Stimulated activated CD4-positive, alpha-beta T cell treated with anti-CD3 and anti-CD28 coated beads, TNF-alpha, amount 100 ng/mL, for 24 hours (primary cell): ENCODE measurements at regions not wholly inside any gene's neighbourhood (a gene's known extent, or its start where the extent isn't known, plus 50 kb on each side); places are given as distances from the start of the nearest gene placed in this dataset.
"Not testable (repeated sequence)": the region's sequence is repeated elsewhere in the genome, so short reads cannot be mapped to it uniquely, and the experiment has no call there.

Experiments used
- DNase-seq, 3 experiments: peaks; one replicate each; pipeline ENCODE4 v3.0.0-alpha.2; 2020; ENCODE audit warnings: low read depth in 3 of 3

DNA sequence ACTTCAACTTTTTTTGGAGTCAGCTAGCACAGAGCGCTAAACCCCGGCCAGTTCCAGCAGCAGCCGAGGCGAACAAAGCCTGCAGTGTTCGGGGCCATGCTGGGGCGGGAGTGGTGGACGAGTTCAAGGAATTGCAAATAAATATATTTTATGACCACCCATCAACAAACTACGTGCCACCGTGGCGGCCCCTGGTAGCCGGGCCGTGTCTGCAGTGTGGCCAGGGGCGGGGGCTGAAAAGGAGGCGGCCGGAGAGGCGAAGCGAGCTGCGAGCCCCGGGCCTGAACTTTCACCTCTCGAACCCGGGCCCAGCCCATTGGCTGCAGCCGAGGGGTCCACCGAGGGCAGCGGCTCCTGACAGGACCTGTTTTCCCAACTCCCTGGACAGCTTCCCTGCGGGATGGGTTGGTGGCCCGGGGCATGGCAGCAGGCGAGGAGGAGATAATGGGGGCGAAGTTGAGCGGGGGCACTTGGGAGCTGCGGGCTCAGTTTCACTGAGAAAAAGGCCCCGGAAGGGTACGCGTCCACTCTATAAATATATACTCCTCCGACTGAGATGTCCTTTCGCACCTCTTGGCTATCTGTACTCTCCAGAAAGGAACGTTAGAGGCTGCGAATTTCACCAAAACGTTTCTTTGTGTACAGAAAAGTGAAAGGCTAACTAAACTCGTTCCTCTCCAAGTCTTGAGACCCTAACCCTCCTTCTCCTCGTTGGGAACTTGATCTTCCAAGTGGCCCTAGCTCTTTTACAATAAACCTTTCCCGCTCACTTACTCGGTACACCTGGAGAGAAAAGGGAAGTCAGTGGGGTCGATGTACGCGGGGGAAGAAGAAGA lies 164.6 kb upstream of the PPP1R3A start:
- DNase-seq, result no peak

DNA sequence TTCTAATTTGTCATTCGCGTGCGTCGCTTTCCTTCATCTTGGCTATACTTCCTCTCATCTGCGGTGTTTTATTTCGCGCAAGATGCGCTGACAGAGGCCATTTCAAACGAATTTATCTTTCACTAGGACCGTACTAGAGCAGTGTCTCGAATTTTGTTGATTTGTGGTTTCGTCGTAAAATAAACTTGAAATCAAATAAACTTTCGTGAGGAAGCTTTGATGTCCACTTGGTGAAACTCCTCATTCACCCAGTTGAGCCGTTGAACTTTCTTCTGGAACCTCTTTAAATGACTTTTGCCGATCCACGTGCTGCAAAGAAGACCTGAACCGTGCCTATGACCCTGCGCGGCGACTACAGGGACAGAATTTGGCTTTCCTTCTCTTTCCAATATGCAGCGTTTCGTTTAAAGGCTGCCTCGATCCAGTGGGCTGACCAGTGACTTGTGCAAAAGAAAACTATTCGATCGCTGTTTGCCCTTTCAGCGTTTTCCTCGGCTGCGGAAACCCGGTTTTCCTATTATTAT lies 163.9 kb upstream of the PPP1R3A start:
- DNase-seq, result no peak

DNA sequence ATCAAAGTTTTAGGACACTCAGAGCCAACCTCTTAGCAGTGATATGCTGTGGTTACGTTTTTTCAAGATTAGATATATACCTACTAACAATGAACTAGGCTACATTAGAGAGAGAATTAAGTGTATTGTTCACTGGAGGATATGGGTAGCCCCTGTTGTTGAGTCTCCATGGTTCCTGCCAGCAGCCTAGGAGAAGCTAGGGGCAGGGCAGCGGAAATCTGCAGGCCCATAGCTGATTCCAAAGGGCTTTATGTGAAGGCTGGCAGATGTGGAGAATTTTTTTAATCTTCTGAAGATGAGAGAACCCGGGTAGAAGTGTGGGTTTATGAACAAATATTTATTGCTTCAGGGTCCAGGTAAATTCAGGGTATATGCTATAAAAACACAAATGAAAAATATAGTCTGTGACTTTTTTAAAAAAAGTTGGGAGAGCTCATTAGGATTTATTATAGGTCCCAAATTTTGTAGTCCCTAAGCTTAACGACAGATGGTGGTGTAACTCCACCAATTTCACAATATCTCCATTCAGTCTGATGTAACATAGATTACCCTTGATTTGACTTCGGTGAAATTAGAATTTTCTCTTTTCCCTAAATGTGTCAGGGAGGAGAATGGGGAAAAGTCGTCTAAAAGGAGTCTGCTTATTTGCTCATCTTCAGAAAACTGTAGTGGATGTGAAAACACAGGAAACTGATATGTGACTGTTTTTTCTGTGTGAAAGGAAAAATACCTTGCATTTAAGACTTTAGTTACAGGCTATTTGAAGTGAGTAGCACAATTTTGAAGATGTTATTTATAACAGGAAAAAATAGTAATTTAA lies 163.0 kb upstream of the PPP1R3A start:
- no peak for DNase-seq

DNA sequence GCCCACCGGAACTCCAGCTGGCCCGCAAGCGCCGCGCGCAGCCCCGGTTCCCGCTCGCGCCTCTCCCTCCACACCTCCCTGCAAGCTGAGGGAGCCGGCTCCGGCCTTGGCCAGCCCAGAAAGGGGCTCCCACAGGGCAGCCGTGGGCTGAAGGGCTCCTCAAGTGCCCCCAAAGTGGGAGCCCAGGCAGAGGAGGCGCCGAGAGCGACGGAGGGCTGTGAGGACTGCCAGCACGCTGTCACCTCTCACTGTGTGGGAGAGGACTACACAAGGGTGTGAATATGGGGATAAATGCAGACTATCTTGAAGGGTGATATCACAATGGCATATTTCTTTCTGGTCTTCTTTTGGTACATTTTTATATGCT lies 158.3 kb upstream of the PPP1R3A start:
- not testable (repeated sequence) for DNase-seq

DNA sequence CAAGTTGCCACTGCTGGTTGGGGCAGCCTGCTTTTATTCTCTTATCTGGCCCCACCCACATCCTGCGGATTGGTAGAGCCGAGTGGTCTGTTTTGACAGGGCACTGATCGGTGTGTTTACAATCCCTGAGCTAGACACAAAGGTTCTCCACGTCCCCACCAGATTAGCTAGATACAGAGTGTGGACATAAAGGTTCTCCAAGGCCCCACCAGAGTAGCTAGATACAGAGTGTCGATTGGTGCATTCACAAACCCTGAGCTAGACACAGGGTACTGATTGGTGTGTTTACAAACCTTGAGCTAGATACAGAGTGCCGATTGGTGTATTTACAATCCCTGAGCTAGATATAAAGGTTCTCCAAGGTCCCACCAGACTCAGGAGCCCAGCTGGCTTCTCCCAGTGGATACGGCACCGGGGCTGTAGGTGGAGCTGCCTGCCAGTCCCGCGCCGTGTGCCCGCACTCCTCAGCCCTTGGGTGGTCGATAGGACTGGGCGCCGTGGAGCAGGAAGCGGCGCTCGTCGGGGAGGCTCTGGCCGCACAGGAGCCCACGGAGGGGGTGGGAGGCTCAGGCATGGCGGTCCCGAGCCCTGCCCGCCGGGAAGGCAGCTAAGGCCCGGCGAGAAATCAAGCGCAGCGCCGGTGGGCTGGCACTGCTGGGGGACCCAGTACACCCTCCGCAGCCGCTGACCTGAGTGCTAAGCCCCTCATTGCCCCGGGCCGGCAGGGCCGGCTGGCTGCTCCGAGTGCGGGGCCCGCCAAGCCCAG lies 157.8 kb upstream of the PPP1R3A start:
- DNase-seq, result not testable (repeated sequence)

DNA sequence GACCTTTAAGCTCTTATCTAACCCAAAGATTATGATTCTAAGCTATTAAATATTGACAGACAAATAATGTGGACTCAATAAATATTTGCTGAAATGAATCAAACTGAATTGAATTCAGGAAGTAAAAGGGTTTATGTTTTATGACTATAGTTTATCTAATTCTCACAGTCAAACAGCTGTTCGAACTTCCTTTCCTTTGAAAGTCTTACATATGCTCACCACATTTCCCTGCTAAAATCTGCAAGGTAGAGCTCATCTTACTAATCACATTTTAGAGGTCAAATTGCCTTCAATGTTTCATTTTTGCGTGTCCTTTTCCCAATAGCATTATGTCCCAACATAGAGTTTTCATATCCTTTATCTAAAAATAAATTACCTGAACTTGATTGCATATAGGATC lies 154.9 kb upstream of the PPP1R3A start:
- DNase-seq, result no peak

DNA sequence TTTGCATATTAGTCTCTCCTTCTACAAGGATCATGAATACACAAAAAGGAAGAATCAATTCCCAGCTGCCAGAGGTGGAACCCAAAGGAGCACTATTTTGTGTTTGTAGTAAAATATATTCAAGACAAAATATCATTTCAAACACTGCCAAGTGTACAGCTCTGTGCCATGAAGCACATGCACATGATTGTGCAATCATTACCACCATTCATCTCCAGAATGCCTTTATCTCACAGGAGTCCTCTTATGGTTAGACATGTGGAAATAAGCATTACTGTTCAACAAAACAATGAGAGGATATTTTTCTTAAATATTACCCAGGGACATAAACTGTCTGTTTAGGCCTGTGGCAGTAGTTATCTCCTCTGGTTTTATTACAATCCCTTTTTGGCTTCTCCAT lies 151.4 kb upstream of the PPP1R3A start:
- DNase-seq, result no peak

DNA sequence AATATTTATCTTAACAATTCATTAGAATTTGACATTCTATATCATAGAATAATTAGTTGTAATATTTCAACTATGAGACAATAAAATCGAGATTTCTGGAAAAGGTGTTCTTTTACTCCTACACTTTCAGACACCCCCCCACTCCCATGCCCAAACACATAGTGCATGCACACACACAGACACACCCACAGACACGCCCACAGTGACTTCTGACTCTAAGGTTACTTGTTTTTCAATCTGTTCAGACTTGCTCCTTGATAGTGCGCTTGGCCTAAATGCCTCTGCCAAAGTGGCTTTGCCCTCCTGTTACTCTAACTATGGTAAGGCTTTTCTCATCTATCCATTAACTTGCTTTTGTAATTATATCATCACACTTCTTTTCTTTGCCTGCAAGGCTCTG lies 144.0 kb upstream of the PPP1R3A start:
- DNase-seq, result no peak

DNA sequence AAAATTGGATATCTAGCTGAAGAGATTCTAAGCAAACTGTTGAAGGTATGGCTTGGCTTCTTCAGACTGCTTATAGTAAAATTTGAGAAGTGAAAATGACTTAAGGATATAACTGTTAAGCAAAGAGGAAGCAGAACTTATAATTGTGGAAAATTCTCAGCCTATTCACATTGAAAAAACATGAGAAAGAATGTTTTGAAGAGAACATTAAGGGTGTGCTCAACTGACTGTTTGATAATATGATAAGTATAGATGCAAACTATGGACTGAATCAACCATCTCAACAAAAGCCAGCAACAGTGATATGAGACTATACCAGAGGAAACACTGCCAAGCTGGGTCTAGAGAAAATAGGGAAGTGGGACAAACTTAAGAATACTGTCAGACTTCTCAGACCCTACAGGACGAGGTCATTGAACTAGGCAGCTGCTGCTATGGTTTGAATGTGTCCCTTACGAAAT lies 133.1 kb upstream of the PPP1R3A start:
- DNase-seq, result no peak

DNA sequence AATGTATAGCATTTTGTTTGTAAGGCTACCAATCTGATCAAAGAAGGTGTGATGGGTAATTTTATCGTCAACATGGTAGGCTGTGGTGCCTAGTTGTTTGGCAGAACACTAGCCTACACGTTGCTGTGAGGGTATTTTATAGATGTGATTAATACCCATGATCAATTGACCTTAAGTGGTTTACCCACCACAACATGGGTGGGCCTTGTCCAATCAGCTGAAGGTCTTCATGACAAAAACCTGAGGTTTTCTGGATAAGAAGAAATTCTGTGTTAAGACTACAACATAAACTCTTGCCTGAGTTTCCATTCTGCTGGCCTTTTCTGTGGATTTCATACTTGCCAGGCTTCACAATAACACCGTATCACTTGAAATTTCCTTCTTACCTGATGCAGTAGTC lies 131.8 kb upstream of the PPP1R3A start:
- no peak for DNase-seq

DNA sequence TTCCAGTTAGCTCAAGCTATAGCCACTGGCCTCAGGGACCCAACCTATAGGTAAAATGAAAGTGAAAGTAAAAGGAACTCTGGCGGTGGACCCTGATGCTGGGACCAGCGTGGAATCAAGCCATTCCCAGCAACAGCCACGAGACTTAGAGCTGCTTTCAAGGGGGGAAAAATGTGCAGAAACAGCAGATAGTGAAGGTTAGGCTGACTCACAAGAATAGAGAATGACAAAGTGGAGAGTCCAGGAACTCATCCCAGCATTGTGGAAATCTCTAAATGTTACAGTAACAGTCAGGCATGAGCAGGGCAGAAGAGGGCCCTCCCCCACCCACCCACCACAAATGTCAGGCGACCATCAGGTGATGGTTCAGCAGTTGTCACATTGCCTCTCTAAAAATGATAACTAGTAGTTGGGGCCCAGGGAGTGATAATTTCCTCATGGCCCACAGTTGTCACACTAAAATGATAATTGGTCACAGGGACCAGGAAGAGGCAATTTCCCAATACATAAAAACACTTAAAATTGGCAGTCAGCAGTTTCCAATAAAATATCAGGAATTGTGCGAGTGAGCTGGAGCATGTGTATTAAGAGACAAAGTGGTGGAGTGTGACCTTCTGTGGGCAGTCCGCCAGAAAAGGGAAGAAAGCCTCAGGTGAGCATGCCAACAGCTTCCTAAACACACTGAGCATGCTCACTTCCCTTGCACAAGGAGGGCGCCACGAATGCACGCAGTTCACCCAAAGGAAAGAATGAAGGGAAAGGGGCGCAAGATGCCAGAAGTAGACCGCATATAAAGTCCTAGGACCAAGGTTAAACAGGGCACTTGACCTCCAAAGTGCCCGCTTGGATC lies 129.8 kb upstream of the PPP1R3A start:
- DNase-seq, result no peak

DNA sequence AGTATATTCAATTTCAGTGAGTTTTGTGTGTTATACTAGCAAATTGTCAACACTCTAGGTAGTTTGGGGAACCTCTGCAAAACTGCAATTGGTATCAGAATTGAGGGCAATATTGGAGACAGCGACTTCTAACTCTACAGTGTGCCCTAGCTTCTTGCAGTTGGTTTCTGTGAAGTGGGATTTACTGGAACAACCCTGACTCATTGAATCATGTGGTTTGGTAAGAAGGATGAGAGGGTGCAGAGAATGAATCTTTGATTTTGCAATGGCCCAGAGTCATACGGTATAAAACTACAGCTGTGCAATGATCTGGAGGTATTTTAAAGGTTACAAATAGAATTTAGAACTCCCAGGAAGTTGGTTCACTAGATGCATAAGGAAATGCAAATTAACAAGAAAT lies 129.1 kb upstream of the PPP1R3A start:
- no peak for DNase-seq

DNA sequence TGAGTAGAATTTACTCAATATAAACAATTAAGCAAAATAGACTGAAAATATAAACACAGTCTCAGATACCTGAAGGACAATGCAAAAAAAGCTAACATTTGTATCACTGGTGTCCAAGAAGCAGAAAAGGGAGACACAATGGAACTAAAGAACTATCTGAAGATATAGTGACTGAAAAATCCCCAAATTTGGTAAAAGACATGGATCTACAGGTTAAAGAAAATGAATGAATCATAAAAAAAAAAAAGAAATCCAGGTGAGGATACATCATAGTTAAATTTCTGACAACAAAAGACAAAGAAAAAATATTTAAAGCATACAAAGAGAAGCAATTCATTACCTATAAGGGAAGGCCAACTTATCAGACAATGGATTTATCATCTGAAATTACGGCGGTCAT lies 114.7 kb upstream of the PPP1R3A start:
- no peak for DNase-seq

DNA sequence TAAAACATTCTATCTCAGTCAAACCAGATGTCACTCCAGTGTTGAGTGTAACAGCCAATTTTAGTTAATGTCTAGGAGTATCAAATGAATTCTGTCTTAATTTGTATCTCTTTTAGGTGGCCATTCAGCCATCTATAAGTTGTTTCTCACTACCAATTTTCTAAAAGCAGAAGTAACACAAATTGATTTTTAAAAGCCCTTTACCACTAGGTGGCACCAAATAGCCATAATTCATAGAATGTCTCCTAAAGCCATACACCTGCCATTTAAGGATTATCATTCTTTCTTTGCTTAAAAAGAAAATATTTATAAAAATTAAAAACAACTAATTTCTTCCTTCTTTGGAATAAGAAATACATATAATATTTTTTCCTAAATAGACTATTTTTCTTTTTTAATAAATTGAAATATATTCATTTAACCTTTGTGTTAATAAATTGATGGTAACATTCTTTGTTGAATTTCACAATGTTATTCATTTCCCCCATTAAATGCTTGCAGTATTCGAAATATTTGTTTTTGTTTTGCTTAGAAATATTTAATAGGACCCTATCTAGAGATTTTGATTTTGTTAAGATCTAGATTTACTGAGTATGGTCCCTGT lies 107.8 kb upstream of the PPP1R3A start:
- peak in 1 of 3 experiments; percentile 7 for DNase-seq

DNA sequence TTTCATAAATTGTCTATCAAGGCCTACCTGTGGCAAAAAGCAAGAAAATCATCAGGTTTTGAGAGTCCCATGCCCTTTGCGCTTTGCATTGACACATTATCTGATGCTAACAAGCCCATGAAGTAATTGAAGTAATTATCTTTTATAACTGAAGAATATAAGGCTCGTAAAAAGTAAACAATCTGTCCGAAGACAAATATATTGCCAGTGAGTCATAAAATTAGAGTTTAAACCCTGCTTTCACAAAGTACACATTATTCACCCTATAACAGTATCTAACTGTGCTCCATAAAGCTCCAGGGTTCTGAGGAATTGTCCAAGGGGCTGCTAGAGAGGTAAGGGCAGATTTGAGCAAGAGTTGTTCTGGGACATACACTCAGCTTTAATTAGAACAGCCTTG lies 102.3 kb upstream of the PPP1R3A start:
- no peak for DNase-seq

DNA sequence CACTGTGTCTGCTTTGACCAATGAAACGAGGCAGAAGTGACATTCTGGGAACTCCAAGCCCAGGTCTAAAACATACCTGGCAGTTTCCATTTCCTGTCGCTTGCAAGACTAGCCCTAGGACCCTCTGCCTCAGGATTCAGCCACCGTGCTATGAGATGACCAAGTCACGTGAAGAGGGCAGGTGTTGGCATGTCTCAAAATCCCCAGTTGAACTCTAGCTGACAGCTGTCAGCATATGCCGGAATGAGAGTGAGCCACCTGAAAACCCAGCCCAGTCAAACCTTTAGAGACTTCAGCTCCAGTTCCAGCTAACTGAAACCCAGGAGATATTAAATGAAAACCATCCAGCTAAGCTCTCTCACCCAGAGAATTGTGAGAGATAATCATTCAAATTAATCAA lies 89.9 kb upstream of the PPP1R3A start:
- no peak for DNase-seq

DNA sequence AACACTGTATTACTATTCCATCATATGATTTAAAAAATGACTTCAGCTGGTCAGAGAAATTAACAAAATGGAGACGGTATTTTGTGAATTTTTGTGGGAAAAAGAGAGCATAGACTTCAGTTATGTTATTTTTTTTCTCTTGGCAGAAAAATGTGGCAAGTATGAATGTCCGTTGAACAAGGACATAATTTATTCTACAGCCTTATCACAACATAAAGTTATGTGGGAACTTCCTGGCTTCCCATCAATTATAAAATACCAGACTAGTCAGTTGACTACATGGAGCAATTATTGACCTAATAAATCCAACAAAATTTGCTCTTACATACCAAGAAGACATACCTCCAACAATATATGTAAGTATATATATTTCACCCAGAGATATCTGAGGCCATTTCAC lies 88.6 kb upstream of the PPP1R3A start:
- no peak for DNase-seq

DNA sequence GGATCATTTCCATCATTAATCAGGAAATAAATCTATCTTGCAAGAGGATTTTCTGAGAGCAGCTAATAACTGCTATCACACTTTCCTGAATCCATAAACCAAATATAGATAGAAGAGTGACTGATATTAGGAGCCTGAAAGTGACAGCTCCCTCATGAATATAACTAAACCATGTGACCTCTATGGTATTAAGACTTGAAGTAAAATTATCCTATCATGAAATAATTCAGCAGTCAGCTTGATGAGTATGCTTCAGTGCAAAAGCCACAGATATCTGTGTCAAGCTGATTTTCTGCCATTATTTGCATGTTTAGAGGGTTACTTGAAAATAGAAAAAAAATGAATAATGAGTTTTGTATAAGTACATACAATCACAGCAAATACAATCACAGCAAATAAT lies 80.1 kb upstream of the PPP1R3A start:
- DNase-seq, result no peak

DNA sequence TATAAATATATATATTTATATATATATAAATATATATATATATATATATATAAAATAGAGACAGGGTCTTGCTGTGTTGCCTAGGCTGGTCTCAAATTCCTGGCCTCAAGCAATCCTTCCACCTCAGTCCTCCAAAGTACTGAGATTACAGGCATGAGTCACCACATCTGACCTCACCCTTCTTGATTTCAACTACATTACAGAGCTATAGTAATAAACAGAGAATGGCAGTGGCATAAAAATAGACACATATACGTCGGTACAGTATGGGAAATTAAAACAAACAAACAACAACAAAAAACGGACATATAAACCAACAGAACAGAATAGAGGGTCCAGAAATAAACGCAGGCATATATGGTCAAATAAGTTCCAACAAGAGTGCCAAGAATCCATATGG lies 77.6 kb upstream of the PPP1R3A start:
- DNase-seq, result no peak

DNA sequence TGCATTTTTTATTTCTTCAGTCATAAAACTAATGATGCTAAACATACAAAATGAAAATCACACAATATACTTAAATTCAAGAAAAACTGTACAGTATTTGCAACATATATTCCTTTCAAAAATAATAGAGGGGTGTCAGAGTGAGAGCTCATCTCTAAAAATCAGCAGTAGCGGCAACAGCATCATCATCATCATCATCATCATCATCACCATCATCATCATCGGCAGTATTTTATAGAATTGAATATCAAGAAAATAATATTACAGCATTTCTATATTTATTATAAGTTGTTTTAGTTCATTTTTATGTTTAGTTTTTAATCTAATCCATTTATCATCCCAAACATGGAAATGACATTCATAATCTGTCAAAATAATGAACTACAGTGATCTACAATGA lies 67.4 kb upstream of the PPP1R3A start:
- no peak for DNase-seq

DNA sequence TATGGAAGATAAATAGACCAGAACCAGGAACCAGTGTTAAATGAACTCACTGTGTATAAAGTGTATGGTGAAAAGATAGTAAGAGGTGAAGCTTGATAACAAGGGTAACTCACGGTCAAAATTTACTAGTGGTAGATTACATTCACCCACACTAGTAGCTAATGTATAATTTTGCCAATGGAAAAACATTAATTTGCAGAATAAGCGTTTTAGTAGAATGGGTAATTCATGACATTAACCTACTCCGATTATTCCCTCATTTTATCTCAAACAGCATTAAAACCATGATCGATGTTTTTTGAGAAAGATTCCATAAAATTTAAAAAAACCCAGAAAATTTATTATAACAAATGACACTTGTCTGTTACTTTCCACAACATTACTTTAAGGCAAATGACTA lies 57.7 kb upstream of the PPP1R3A start:
- no peak for DNase-seq
